Activated CD8-positive, alpha-beta memory T cell treated with anti-CD3 and anti-CD28 coated beads, Interleukin-2, amount 50 U/mL, for 24 hours (primary cell): ENCODE measurements at regions not wholly inside any gene's neighbourhood (a gene's known extent, or its start where the extent isn't known, plus 50 kb on each side); places are given as distances from the start of the nearest gene placed in this dataset.

ENCODE experiments used
- DNase-seq: peaks from one replicate; pipeline ENCODE4 v3.0.0-alpha.2; 2020; ENCODE audit errors: extremely low read depth

GRCh38 chr14:101135796-101136742 is 232.5 kb upstream of the RTL1 start:
- no peak for DNase-seq

DNA sequence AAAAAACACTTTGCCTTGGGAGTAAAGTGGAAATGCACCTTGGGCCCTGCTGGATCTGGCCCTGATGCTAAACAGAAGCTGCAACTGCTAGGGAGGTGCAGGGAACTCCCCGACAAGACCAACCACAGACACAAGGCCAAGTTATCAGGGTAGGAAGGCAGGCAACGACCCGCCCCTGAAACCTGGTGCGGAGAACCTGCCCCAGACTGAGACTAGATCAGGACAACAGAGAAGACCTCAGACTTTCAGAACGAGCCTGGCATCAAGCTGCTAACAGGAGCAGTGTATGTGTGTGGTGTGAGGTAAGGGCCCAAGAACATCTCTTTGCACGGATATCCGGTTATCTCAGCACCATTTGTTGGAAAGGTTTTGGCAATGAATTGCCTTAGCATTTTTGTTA is 233.7 kb upstream of the RTL1 start:
- DNase-seq, result no peak

DNA sequence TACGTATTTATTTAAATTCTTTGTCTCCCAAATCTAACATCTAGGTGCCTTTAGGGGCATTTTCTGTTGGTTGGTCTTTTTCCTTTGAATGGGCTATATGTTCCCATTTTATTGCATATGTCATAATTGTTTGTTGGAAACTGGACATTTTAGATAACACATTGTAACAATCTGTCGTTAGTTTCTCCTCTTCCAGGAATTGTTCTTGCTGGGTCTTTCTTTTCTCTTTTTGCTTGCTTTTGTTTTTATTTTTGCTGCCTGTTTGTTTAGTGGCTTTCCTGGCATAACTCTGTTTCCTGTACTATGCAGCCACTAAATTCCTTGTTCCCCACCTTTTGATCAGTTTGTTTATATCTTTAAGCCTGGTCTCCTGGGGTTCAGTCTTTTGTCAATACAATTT is 244.3 kb upstream of the RTL1 start:
- no peak for DNase-seq

- no peak for DNase-seq
Measured at GRCh38 chr14:101150039-101150610, 246.6 kb upstream of the RTL1 start.

DNA sequence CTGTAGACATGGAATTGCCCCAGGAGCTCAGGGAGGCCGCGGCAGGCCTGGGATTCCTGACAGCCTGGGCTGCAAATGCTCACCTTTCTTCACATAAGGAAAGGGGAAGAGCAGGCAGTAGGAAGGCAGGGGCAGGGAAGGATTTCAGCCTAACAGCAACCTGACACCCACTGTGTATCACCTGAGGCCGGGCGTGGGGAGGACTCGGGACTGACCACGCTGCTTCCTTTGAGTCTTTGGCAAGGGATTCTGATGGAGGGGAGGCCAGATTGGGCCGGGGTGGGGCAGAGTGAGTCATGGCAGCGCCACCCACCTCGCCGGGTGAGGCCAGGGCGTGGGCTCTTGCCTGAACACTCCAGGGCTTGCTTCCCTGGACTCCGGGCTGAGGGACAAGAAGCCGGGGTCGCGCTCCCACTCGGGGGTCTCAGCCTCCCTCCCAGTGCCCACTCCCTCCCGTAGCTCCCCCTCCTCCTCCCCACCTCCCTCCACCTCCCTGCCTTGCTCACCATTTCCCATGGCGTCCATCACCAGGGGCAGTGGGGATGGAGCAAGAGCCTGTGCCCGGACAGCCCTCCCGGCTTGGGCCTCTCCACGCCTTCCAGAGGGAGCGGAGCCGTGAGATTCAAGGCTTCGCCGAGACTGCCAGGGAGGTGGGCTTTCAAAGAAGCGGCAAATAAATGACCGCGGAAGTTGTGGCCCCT is 247.9 kb upstream of the RTL1 start:
- DNase-seq, result no peak

DNA sequence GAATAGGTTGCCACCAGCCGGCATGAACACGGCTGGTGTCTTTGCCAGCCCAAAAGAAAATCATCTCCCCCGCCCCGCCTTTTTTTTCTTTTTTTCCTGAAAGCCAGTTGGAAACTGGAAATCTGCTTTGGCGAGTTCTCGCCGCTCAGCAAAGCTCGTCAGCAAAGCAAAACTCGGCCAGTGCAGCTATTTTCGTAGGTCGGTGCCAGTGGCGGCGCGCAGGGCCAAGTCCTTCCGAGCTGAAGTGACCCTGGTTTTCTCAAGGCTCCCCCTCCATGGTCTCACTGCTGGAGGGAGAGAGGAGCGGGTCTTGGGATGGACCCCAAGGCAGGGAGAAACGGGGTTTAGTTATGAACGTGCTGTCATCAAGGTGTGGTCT is 248.4 kb upstream of the RTL1 start:
- DNase-seq, result no peak

DNA sequence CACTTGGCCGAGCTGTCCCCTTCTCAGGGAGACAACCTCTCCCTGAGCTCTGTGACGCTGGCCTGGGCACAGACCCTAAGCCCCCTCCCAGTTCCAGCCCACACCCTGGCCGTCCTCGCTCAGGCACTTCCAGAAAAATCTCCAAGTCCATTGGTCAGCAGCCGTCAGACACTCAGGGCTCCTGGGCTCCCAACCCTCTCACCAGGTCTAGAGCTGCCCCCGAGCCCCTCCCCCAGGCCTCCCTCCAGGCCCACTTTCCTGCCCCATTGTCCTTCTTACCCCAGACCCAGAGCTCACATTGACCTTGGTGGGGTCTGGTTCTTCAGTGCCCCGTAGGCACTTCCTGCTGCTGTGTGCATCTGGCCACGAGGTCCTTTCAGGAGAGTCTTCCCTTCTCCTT is 249.3 kb upstream of the RTL1 start:
- no peak for DNase-seq

- DNase-seq, result no peak
Measured at GRCh38 chr14:101153691-101154090, 250.2 kb upstream of the RTL1 start.

GRCh38 chr14:101155575-101155974 is 252.1 kb upstream of the RTL1 start:
- DNase-seq, result no peak

GRCh38 chr14:101167428-101167827 is 263.9 kb upstream of the RTL1 start:
- no peak for DNase-seq

GRCh38 chr14:101169267-101169666 is 265.7 kb upstream of the RTL1 start:
- no peak for DNase-seq

DNA sequence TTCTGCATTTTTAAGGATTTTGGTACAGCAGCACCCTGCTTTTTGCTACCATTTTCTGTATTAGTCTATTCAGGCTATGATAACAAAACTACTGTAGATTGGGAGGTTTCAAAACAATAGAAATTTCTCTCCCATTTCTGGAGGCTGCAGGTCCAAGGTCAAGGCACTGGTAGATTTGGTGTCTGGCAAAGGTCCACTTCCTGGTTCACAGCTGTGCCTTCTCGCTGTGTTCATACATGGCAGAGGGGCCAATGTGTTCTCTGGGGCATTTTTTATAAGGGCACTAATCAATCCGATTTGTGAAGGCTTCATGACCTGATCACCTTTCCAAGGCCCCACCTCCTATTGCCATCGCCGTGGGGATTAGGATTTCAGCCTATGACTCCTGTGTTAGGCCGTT is 268.1 kb upstream of the RTL1 start:
- no peak for DNase-seq

DNA sequence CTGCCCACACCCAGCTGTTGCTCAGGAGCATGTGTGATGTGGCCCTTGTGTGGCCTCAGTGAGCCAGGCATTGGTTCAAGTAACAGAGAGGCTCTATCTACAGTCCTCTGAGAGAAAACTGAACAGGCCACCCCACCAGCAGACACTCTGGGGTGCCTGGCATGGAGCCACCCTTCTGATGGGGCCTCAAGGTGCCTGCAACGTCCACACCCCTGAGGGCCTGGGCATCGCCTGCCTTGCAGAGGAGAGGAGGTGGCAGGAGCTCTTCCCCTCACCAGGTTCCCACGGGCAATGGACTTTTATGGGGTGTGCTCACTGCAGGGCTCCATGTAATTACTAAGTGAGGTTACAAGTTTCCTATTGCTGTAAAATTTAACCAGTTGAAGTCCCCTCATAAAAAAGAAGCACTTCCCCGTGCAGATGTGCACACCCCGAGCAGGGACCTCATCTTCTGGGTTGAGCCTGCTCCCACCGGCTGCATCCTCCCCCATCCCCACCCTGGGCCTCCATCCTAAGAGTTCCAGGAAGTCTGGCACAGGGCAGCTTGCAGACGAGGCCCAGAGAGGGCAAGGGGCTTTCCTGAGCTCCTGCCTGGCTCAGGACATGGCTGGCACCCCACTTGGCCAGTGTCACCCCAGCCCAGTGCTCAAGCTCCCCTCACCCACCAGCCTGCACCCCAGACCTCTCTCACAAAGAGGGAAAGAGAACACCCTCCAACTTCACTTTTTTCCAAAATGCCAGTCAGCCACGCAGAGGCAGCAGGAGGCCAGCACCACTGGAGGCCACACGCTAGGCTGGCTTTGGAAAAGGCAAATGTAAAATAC is 270.4 kb upstream of the RTL1 start:
- no peak for DNase-seq

DNA sequence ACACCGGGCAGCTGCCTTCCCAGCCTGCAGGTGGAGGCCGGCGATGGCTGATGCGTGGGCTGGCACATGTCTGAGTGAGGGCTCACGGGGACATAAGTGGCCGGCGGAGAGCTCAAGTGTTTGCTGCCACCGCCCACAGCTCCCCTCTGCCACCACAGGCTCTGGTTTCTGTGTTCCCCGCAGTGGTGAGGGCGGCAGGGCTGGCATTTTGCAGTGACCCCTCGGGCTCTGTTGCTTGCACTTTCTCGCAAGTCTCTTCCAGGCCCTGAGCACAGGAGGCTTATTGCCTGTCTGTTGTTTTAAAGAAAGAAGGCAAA is 271.0 kb upstream of the RTL1 start:
- DNase-seq, result no peak

- DNase-seq, result no peak
Measured at GRCh38 chr14:101174980-101175606, 271.6 kb upstream of the RTL1 start.

DNA sequence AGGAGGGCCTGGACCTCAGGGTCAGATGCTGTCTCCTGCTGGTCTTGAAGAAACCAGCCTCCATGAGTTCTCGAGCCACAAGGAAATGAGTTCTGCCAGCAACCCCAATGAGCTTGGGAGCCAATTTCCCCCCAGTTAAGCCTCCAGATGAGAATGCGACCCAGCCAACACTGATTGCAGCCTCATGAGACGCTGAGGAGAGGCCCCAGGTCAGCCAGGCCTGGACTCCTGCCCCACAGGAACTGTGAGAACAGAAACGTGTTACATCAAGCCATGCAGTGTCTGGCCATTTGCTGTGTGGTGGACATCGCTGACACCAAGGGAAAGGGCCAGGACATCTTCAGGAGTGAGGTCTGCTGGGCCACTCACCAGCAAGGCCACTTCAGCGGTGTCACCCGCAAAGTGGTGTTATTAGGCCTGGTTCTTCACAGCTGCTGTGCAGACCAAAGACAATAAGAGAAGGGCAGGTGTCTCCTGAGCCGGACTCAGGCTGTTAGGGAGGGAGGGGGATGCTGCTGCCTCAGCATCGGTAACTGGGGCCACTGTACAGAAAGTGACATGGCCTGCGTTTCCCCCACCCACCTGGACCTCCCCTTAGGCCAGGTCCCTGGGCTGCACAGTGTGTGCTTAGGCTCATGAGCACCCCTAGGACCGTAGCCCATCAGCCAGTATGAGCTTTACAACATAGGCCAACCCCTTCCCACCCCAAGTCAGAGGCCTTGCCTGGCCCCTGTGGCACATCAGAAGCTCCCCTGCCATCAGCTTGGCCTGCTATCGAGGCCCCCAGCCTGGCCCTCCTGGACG is 272.4 kb upstream of the RTL1 start:
- DNase-seq, result no peak

DNA sequence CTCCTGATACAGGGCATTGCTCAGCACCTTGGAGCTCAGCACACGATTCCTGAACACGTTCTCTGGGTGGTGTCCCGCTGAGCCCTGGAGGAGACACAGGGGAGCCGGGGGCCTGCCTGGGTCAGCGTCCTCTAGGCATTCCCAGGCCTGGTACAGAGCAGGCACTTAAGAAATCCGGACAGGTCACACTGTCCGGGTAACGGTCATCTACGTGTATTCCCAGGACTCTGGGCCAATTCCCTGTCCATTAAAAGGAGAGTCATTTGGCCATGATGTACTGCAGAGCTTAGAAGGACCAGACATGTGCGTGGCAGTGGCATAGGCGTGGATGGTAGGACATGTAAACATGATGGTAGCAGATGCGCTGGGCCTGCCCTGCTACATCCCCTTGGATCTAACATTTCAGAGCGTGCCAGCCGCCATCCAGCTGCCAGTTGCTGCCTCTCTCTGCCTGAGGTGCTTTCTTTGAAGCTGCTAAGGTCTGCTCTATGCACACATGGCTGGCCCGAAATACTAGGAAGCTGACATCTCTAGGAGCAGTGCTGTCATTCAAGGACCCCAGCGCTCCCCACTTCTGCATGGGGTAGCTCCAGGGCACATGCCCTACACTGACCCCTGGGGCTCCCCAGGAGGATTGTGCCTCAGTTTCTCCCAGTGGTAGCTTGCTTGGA is 273.1 kb upstream of the RTL1 start:
- DNase-seq, result no peak

- no peak for DNase-seq
Measured at GRCh38 chr14:101177301-101177971, 273.9 kb upstream of the RTL1 start.

DNA sequence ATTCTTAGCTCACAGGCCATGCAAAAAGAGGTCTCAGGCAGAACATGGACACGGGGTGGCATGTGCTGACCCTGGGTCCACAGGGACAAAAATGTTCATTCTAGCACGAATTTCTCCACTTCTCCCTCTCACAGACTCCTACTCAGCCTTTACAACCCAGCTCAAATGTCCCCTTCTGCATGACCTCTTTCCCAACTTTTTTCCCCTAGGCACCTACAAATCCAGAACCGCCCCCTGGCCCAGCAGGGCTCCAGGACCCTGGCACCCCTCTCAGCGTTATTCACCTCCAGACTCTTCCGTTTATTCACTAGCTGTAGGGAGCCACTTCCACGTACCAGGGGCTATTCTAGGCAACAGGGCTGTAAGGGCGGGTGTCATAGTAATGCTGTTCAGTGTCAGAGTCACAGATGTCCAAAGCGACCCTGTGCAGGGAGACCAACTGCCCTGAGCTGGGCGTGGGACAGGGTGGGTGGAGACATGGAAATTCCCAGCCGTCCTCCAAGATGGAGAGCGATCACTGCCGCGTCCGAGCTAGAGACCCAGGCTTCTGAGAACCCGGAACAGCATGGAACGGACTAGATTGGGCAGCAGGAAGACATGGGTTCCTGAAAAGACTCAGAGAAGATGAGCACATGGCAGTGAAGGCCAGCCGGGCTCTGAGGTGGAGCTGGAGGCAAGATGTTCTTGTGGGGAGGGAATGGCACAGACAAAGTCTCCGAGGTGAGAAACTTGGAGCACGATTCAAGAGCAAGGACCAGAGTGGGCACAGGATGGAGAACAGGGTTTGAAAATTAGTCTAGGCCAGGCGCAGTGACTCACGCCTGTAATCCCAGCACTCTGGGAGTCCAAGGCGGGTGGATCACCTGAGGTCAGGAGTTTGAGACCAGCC is 274.9 kb upstream of the RTL1 start:
- no peak for DNase-seq
